NOMO-1 treated with dmso at 0.1 percent for 144 hours (cell line): ENCODE measurements at regions not wholly inside any gene's neighbourhood (a gene's known extent, or its start where the extent isn't known, plus 50 kb on each side); places are given as distances from the start of the nearest gene placed in this dataset.
"Not testable (repeated sequence)": the region's sequence is repeated elsewhere in the genome, so short reads cannot be mapped to it uniquely, and the experiment has no call there.

Experiments
- DNase-seq: peaks from one replicate; lab custom pipeline; 2025; ENCODE audit not compliant: unreplicated experiment; lab: John Stamatoyannopoulos, UW

GRCh38 chr5:35561396-35561795, 56.3 kb upstream of the SPEF2 start:
- DNase-seq: no peak

- DNase-seq: no peak
Observed at GRCh38 chr5:35557748-35558147, 59.9 kb upstream of the SPEF2 start.

GRCh38 chr5:35557199-35557598, 60.5 kb upstream of the SPEF2 start:
- DNase-seq: no peak

GRCh38 chr5:35554016-35554415, 63.6 kb upstream of the SPEF2 start:
- no peak for DNase-seq

- no peak for DNase-seq
Observed at GRCh38 chr5:35545190-35545589, 72.5 kb upstream of the SPEF2 start.

GRCh38 chr5:35543408-35543807, 74.3 kb upstream of the SPEF2 start:
- DNase-seq: peak; percentile 74

- no peak for DNase-seq
Observed at GRCh38 chr5:35540002-35540401, 77.7 kb upstream of the SPEF2 start.

- peak; percentile 54 for DNase-seq
Observed at GRCh38 chr5:35538198-35538931, 79.3 kb upstream of the SPEF2 start.

- no peak for DNase-seq
Observed at GRCh38 chr5:35533156-35533555, 84.5 kb upstream of the SPEF2 start.

GRCh38 chr5:35531553-35531952, 86.1 kb upstream of the SPEF2 start:
- not testable (repeated sequence) for DNase-seq

- peak; percentile 98 for DNase-seq
Observed at GRCh38 chr5:35518104-35518503, 99.6 kb upstream of the SPEF2 start.

GRCh38 chr5:35516271-35516670, 101.4 kb upstream of the SPEF2 start:
- no peak for DNase-seq

- no peak for DNase-seq
Observed at GRCh38 chr5:35513612-35514011, 104.1 kb upstream of the SPEF2 start.

- no peak for DNase-seq
Observed at GRCh38 chr5:35502206-35502605, 115.5 kb upstream of the SPEF2 start.

- no peak for DNase-seq
Observed at GRCh38 chr5:35488791-35489190, 128.9 kb upstream of the SPEF2 start.

GRCh38 chr5:35488055-35488454, 129.6 kb upstream of the SPEF2 start:
- DNase-seq: no peak

GRCh38 chr5:35487233-35488025, 130.2 kb upstream of the SPEF2 start:
- DNase-seq: no peak

- DNase-seq: no peak
Observed at GRCh38 chr5:35485487-35485886, 132.2 kb upstream of the SPEF2 start.

- no peak for DNase-seq
Observed at GRCh38 chr5:35484241-35484640, 133.4 kb upstream of the SPEF2 start.

- DNase-seq: peak; percentile 71
Observed at GRCh38 chr5:35483780-35484179, 133.9 kb upstream of the SPEF2 start.

GRCh38 chr5:35483191-35483590, 134.5 kb upstream of the SPEF2 start:
- DNase-seq: peak; percentile 52

- no peak for DNase-seq
Observed at GRCh38 chr5:35482167-35482755, 135.4 kb upstream of the SPEF2 start.
